GM19463 (cell line): ENCODE measurements at regions not wholly inside any gene's neighbourhood (a gene's known extent, or its start where the extent isn't known, plus 50 kb on each side); places are given as distances from the start of the nearest gene placed in this dataset.
"Not testable (repeated sequence)": the region's sequence is repeated elsewhere in the genome, so short reads cannot be mapped to it uniquely, and the experiment has no call there.

Experiments used
- ATAC-seq: cut with Tn5 transposase; IDR thresholded peaks from one replicate; pipeline ENCODE4 v1.9.1; 2021; ENCODE audit warnings: mild to moderate bottlenecking, moderate library complexity; ENCODE audit not compliant: unreplicated experiment

DNA sequence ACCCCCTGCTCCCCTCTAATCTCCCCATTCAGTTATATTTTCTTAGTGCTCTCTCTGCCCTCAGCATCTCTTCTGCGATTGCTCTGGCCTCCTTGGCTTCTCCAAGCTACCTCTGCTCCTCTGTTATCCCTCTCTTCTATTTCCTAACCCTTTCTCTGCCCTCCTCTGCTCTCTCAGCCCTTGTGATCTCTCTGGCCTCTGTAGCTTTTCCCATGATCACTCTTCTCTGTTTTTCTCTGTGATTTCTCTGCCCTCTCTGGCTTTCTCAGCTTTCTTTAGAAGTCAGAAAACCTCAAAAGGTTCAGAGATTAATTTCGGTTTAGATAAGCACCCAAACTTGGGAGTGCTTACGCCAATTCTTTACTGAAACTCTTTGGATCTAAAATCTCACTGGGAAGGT is 795.0 kb downstream of the DIAPH3 start:
- ATAC-seq, result no peak

GRCh38 chr13:59371229-59371628 is 792.5 kb downstream of the DIAPH3 start:
- no peak for ATAC-seq

DNA sequence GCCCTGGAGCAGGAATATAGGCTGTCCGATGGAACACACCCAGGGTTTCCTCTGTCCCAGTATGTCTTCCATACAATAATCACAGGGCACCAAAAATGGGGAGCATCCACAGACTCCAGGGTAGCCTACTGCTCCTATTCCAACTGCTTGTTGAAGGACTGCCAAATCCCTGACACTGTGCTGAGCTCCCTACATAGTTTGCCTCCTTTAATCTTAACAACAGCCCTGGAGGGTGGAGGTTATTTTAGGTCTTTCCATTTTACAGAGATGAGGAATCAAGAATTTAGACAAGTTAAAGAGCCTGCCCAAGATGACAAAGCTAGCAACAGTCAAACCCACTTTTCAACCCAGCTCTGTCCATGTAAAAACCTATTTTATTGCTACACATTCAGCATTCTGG is 790.4 kb downstream of the DIAPH3 start:
- no peak for ATAC-seq

- ATAC-seq, result no peak
Measured at GRCh38 chr13:59374691-59375090, 789.0 kb downstream of the DIAPH3 start.

DNA sequence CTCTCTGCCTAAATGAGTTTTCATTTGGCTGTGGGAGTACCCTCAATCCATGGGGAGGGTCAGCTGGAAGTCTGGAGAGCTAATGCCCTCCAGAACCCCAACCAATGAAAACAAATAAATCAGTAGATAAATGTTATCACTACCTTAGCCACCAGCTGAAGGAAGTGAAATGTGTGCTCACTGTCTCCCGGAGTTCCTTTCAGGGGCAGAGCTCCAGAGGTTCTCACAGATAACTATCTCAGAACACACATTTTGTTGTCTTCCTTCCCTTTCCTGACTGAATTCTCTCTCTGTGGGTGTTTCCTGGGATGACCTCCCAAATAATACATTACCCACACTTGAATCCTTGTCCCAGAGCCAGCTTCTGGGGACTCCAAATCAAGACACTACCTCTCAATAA is 779.6 kb downstream of the DIAPH3 start:
- ATAC-seq, result no peak

- ATAC-seq, result peak; percentile 98
Measured at GRCh38 chr13:59391696-59392095, 772.0 kb downstream of the DIAPH3 start.

GRCh38 chr13:59392328-59392727 is 771.4 kb downstream of the DIAPH3 start:
- ATAC-seq, result no peak

- ATAC-seq, result no peak
Measured at GRCh38 chr13:59394496-59394895, 769.2 kb downstream of the DIAPH3 start.

DNA sequence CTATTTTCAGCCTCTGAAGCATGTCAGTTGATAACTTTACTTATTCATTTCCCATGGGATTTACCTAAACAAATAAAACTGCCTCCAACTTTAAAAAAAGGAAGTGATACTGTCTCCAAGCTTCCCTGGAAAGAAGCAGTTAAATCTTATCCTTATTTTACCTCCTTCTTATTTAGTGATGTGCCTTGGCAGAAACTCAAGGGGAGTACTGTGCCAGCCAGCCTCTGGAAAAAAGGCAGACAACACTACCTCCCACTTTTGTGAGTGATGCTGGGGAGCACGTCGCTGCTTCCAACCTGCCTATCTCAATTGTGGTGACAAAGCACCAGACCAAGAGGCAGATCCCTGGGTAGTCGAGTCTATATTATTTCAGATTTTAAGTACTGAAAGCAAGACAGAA is 765.6 kb downstream of the DIAPH3 start:
- ATAC-seq, result no peak

DNA sequence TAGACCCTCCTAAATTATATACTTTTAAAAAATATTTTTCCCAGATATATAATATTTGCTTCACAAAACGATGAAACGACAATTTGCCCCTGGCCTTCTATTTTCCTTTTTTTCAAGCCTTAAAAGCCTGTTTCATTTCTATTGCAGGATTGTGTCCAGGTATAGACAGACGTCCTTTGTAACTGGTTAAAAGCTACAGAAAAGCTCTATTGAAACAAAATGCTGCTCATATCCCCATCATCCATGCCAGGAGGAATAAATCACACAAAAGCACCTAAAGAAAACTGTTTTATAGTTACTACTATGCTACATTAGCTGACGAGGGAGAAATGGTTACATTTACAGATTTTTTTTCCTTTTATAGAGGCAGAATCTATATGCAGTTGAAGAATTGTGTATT is 765.1 kb downstream of the DIAPH3 start:
- ATAC-seq, result no peak

DNA sequence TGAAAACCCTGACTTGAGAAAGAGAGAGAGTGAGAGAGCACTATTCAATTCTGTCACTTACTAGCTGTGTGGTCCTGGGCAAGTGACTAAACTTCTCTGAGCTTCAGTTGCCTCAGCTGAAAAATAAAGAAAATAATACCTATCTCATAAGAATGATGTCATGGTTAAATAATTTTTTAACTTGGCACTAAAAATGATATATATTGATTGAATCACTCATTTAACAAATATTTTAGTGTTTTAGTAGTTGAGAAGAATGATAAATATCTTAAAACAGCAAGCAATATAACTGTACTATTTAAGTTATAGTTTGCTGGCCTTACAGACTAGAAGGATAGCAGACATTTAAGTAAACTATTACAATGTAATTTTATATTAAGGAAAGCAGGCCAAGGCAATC is 764.2 kb downstream of the DIAPH3 start:
- ATAC-seq, result no peak

- ATAC-seq, result no peak
Measured at GRCh38 chr13:59404331-59404730, 759.4 kb downstream of the DIAPH3 start.

DNA sequence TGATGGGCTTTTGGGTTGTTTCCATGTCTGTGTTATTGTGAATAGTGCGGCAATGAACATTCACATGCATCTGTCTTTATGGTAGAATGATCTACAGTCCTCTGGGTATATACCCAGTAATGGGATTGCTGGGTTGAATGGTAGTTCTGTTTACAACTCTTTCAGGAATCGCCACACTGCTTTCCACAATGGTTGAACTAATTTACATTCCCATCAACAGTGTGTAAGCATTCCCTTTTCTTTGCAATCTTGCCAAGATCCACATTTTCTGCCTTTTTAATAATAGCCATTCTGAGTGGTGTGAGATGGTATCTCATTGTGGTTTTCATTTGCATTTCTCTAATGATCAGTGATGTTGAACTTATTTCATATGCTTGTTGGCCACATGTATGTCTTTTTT is 756.5 kb downstream of the DIAPH3 start:
- ATAC-seq, result not testable (repeated sequence)

DNA sequence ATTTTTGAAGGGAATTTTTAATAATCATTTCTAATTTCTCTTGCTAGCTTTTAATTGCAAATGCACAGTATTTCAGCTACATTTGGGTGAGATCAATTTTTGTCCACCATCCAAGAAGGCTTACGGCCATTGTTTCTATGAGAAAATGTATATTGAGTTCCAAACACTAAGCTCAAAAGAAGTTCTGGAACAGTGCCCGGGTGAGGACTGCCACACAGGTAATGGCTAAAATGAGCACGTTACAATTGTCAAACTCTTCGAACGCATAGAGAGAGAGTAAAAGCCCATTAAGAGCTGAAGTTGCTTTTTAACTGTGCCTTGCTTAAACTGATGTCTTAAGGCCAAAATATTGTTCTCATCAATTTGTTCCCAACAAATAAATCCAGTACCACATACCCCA is 755.0 kb downstream of the DIAPH3 start:
- no peak for ATAC-seq

DNA sequence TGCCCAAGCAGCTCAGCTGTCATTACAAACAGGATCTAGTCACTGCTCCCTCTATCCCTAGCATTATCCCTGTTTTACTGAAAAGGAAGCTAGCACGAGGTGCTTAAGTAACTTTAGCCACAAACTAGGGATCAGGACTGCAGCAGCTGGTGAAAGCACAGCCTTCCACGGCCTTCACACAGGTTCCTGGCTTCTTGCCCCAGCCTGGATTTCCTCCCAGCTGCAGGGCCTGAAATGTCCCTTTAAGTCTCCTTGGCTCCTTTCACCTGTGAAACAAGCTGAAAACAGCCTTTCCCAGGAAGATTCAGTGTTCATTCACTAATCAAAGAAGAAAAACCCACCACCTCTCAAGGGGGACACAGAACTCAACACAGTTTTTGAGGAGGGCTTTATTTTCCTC is 754.5 kb downstream of the DIAPH3 start:
- ATAC-seq, result no peak

DNA sequence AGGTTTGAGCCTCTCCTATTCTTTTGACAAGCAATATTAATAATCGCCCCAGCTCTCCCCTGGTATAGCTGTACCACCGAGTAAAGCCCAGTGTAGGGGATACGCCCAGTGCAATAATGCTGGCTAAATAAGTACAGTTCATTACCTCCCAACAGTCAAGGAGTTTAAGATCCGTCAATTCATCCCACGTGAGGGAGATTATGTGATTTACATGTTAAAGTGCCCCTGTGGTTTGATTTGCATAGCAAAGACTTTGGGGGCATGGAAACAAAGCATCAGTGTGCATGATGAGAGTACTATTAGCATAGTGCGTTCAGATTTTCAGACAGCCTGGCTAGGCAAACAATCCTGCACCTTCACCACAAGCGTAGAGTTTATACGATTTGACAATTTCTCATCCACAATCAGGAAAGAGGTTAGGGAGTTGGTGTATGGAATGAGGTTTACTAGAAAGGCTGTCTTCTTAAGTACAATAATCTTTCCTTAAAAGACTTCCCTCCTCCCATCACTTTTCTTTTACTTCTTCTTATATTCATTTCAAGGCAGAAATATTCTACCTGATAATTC is 754.0 kb downstream of the DIAPH3 start:
- ATAC-seq, result no peak

GRCh38 chr13:59413126-59413525 is 750.6 kb downstream of the DIAPH3 start:
- ATAC-seq, result peak; percentile 94

- ATAC-seq, result no peak
Measured at GRCh38 chr13:59414006-59414405, 749.7 kb downstream of the DIAPH3 start.

- no peak for ATAC-seq
Measured at GRCh38 chr13:59415498-59415897, 748.2 kb downstream of the DIAPH3 start.

- ATAC-seq, result no peak
Measured at GRCh38 chr13:59416561-59416960, 747.2 kb downstream of the DIAPH3 start.

GRCh38 chr13:59422646-59423045 is 741.1 kb downstream of the DIAPH3 start:
- ATAC-seq, result no peak

DNA sequence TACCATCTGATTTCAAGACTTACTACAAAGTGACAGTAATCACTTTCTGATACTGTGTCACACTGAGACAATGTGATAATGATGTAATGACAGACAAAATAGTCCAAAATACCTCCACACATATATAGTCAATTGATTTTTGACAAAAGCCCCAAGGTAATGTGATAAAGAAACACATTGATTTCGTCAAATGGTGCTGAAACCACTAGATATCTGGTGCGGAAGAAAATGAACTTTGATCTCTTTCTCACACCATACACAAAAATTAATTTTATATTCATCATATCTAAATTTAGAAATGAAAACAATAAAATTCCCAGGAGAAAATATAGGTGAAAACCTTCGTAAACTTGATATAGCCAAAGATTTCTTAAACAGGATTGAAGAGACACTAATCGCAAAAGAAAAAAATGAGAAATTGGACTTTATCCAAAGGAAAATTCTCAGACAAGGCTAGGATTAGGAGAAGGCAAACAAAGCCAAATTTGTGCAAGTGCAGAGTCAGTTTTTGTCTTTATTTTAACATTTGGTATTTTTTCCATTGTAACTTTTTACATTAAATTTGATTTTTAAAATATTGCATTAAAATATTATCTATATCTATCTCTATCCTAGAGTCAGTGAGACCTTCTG is 739.9 kb downstream of the DIAPH3 start:
- no peak for ATAC-seq

DNA sequence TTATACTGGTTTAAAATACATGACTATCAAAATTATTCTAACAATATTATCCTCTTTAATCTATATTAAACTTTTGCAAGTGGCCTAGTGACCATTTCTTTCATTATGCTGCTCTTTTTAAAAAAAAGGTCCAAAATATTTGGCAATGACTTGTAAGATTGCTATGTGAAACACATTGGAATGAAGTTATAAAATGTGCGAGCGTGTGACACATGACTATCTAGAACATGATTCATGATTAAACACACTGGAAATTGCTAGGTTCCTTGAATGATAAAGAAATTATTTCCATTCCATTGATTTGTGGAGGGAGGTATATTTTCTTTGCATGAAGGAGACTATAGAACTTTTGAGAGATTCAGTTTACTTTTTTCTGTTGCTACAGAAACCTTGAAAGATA is 739.1 kb downstream of the DIAPH3 start:
- no peak for ATAC-seq
